Neural progenitor cell (in vitro differentiated cells): ENCODE measurements at regions not wholly inside any gene's neighbourhood (a gene's known extent, or its start where the extent isn't known, plus 50 kb on each side); places are given as distances from the start of the nearest gene placed in this dataset.

Experiments
- CTCF ChIP-seq: fragments of 200-600 bp; sonication (generic); IDR thresholded peaks from 2 replicates; pipeline ENCODE4 v1.5.1; 2017; ENCODE audit warnings: antibody characterized with exemption, mild to moderate bottlenecking
- EZH2 ChIP-seq: fragments of 200-600 bp; sonication (generic); IDR thresholded peaks from 2 replicates; pipeline ENCODE4 v1.6.1; 2017; ENCODE audit warnings: antibody characterized with exemption, mild to moderate bottlenecking, moderate library complexity
- EZH2phosphoT487 ChIP-seq: fragments of 200-600 bp; sonication (generic); IDR thresholded peaks from 2 replicates; pipeline ENCODE4 v1.6.1; 2017; ENCODE audit warnings: antibody characterized with exemption

- TF ChIP-seq EZH2 (no peak), CTCF (no peak), EZH2phosphoT487 (no peak)
Measured at GRCh38 chr6:4398791-4399190, 263.4 kb upstream of the ECI2 start.
